Hematopoietic multipotent progenitor cell treated with erythropoietin and hydrocortisone succinate and interleukin-3 and kit ligand, for 4 days (in vitro differentiated cells): ENCODE measurements at regions not wholly inside any gene's neighbourhood (a gene's known extent, or its start where the extent isn't known, plus 50 kb on each side); places are given as distances from the start of the nearest gene placed in this dataset.
"Not testable (repeated sequence)": the region's sequence is repeated elsewhere in the genome, so short reads cannot be mapped to it uniquely, and the experiment has no call there.

Source experiments
- DNase-seq: peaks from one replicate; pipeline ENCODE4 v3.0.0-alpha.2; 2015

GRCh38 chr3:127412578-127413317, 124.9 kb upstream of the PRR20G start:
- DNase-seq: no peak

DNA sequence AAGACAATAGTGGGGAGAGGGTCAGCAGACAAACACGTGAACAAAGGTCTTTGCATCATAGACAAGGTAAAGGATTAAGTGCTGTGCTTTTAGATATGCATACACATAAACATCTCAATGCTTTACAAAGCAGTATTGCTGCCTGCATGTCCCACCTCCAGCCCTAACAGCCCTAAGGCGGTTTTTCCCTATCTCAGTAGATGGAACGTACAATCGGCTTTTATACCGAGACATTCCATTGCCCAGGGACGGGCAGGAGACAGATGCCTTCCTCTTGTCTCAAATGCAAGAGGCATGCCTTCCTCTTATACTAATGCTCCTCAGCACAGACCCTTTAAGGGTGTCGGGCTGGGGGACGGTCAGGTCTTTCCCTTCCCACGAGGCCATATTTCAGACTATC, 124.0 kb upstream of the PRR20G start:
- not testable (repeated sequence) for DNase-seq

DNA sequence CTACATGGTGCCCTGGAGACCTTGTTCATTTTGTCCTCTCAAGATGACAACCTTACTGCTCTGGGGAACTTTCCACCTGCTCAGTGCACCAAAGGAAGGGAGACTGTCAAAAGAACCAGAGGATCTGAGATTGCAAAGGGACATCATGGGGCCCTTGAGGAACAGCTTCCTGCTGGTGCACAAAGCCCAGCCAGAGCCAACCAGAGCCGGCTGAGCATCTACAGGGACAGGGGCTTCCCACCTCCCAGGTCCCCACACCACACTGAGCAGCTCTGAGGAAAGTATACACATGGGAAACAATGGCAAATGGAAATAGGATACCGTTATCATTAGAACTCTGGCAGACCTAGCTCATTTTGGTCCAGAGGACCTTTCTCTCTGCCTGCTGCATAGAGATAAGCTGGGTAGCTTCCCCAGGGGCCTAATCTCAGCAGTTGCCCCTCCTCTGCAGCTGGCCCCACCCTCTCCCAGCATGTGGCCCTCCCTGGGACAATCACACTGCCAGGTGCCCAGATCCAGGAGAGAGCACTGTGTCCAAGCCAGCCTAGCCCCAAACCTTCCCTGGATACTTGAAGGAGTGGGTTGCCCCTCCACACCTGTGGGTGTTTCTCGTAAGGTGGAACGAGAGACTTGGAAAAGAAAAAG, 123.4 kb upstream of the PRR20G start:
- DNase-seq: peak; percentile 82

GRCh38 chr3:127410678-127411077, 122.8 kb upstream of the PRR20G start:
- no peak for DNase-seq

DNA sequence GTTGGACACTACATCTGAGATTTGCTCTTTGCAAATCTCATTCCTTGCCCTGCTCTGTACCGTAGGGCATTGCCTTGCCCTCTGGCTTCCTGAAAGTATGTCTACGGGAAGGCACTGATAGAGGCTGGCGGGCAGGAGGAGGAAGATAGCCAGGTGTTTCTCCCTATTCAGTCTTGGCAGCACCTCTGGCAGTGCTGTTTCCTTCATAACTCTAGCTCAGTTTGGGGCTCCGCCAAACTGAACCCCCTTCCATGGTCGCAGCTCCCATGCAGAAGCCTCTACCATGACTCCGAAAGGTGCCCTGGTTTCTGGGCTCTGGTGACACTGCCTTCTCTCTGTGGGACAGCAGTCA, 122.3 kb upstream of the PRR20G start:
- no peak for DNase-seq

DNA sequence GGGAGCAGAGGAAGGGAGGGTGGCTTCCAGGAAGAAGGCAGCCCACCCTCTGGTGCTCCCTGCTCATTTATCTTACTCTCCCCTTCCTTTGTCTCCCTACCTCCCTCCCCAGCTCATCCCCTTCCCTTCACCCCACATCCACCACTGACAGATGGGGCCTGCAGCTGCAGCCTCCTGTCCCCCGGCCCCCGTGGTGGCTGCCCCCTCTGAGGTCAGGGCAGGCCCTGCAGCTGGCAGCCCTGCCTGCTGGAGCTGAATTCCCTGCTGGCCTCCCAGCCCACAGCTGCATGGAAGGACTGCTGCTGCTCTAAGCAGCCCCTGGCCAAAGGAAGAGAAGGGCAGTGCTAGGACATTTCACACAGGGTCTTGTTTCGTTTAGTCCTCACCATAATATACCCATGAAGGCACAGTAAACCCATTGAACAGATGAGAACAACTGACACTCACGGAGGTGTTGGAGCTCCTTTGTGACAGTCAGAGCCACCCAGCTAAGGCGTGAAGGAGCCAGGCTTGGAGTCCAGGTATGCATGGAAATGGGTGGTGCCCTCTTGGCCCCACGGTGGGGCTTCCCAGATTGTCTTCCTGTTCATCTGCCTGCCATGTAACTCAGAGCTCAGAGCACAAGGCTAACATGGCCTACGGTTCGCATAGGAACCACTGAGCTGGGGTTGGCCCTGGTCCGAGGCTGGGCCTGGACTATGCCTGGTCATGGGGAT, 121.7 kb upstream of the PRR20G start:
- DNase-seq: no peak

- no peak for DNase-seq
These were observed 121.0 kb upstream of the PRR20G start for GRCh38 chr3:127408684-127409420.

GRCh38 chr3:127408022-127408683, 120.3 kb upstream of the PRR20G start:
- no peak for DNase-seq

DNA sequence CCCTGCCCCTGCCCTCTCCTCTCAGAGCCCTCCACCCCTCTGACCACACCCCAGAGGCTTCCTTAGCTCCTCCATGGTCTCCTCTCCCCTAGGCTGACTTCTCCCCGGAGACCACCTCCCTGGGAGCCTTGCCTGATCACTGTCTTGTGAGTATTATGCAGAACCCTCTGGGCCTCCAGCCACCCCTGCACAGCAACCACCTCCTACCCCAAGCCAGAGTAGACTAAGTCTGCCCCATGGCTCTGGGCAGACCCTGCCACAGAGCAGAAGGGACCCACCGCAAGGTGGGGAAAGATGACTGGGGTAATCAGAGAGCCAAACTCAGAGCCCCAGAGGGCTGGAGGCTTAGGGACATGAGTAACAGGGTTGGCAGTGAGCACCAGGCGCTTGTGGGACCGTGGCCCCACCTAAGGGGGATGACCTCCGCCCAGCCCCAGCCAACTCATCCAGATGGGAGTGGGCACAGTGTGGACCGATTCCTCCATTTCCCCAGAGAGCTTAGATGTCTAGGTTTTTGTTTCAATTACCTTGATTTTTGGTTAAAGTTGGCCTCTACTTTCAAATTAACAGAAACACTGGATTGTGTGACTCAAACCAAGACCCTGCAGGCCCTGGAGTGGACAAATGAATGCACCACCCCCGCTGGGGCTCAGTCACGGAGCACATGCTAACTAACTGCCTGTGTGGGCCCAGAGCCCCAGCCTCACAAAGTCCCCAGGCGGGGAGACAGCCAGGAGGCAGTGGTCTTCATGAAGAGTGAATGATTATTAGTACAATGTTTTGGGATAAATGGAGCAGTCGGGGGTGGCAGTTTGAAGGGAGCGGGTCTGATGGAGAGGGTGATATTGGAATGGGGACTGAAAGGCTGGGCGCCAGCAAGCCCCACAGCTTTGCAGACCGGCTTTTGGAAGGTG, 119.4 kb upstream of the PRR20G start:
- no peak for DNase-seq

DNA sequence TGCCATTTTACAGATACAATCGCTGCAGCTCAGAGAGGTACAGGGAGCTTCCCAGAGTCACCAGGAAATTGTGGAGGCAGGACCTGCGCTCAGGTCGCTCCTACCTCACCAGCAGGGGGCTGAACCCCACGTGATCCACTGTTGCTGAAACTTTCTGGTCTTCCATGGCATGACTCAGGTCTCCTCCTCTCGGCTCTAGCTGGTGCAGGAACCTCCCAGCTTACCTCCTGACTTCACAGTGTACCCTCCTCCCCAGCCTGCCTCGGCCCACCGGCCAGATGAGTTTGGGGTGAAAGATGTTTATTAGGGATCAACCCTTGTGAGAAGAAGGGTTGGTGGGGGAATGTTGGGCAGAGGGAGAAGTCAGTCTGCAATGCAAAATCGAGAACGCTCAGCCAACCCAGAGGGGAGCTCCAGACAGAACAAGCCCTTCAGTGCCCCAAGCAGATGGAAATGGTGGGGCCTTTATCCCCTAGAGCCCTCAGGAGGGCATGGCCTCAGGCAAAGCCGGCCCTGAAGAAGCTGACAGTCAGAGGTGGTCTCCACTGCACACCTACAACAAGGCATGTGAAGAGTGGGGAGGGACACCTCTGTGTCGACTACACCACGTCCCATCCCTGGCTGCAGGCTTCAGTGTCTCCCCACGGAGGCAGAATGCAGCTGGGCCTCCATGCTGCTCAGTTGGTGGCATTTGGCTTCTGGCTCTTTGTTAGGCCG, 118.6 kb upstream of the PRR20G start:
- DNase-seq: peak; percentile 59

DNA sequence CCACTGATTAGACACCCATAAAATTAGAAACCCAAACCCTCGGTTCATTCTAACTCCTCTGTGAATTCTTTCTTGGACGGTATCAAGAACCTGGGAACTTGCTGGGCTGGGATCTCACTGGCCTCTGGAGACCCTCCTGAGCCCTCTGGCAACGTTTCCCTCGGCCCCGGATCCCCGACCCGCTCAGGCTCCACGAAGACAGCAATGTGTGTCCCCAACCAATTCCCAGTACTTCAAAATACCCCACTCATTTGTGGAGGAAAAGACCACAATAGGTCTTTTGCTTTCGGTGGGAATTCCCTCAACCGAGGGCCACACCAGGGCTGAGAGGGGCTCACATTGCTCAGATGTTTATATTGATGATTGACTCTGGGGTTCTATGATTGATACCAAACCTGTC, 117.9 kb upstream of the PRR20G start:
- DNase-seq: no peak

DNA sequence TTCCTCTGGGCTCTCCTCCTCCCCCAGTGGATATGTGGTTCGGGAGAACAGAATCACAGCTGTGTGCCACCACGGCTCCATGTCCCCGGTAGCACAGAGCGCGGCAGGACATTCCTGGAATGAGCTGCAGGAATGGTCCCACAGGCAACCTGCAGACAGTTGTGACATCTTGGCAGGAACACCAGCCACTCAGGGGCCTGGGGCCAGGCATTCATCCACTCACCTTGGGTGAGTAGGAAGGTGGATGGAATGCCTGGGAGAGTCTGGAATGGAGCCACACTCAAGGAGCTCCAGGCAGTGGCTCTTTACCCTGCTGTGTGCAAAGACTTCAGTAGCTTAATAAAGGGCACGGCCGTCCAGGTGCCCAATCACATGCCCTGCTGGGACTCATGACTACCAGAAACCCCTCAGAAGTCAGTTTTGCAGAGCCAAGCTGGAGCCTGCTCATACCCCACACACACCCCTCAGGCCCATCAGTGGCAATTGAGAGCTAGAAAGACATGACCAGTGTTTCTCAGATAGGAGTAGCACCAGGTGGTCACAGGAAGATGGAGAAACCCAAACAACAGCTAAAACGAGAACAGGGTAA, 117.3 kb upstream of the PRR20G start:
- no peak for DNase-seq

GRCh38 chr3:127404221-127405009, 116.6 kb upstream of the PRR20G start:
- no peak for DNase-seq

DNA sequence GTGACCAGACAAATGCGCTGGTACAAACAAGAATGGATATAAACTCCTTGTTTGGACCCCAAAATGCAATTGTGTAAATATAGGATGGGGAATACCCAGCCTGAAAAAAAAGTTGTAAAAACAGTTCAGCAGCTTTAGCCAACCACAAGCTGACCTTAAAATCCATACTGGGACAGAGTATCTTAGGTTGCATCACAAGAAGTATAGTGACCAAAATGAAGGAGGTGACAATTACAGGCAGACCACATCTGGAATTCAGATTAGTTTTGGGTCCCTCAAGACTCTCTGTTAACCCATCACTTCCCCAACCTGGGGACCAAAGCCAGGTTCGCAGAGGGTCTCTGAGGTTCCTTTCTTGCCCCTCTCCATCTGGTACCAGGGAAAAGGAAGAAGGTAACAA, 115.9 kb upstream of the PRR20G start:
- DNase-seq: no peak

DNA sequence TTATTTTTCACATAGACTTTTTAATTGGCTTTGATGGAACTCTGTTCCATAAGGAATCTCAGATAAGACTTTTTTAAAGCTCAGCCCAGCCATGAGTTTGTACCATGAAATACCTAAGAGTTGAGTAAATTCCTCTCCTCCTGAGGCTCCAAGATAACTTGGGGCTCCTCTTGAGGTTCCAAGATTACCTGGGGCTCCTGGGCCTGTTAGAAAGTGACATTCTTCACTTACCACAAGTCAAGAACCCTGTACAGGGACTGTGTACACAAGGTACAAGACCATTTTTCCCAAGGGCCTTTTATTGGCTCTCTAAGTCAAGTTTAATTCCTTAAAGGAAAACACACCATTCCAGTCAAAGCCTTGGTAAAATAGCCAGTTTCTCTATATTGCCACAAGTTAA, 111.3 kb upstream of the PRR20G start:
- DNase-seq: no peak

- DNase-seq: no peak
These were observed 108.6 kb upstream of the PRR20G start for GRCh38 chr3:127396473-127396872.

- no peak for DNase-seq
These were observed 108.0 kb upstream of the PRR20G start for GRCh38 chr3:127395663-127396355.

DNA sequence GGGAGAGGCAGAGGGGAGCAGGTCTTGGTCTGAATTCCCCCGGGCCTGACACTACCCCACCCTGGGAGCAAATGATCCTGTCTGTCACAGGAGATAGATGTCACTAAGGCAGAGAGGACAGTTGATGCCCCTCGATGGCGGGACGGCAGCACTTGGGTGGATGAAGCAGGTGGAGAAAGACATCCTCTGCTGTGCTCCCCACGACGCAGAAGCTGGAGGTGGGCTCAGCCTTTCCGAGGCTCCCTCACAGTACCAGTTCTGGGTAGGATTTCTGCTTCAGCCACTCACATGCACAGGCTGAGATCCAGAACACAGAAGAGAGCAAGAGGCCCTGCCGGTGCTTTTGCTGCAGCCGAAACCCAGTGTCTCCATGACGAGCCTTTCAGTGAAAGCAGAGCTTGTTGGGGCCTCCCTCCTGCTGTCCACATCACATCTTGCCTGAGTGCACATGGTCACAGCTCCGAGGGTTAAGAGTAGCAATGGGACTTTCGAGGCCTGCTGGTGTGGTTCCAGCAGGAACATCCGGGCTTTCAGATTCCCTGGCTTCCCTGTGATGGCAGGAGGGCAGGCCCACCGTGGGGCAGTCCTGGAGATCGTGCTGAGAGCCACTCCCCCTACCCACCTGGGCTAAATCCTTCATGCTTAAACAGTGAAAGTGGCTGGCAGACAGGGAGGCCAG, 107.3 kb upstream of the PRR20G start:
- DNase-seq: no peak

DNA sequence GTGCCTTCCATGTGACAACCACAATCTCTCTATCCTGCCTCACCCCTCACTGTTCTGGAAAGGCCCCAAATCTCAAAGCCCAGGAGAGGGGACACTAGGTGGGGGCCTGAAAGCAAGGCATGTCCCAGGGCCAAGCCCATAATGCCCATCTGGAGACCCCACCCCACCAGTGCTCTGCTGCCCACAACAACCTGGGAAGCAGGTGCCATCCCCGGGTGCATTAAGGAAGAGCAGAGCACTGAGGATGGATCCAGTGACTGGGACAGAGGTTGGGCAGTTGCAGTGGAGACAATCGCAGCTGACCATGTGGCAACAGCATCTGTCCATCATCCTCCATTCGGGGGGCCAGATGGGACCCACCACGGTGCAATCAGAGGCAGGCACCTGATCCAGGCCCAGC, 106.2 kb upstream of the PRR20G start:
- DNase-seq: no peak
